VCaP (cell line): ENCODE measurements at regions not wholly inside any gene's neighbourhood (a gene's known extent, or its start where the extent isn't known, plus 50 kb on each side); places are given as distances from the start of the nearest gene placed in this dataset.

Experiments
- H3K27ac ChIP-seq: fragments of 450-650 bp; 2 replicates; pipeline ENCODE4 v1.5.1; 2017
- CTCF ChIP-seq: fragments of 450-650 bp; conservative IDR thresholded peaks from 2 replicates; pipeline ENCODE4 v1.5.1; 2017; ENCODE audit warnings: mild to moderate bottlenecking, moderate library complexity

GRCh38 chr9:81416476-81417298 is 272.7 kb downstream of the TLE1 start:
- TF ChIP-seq CTCF = no peak

DNA sequence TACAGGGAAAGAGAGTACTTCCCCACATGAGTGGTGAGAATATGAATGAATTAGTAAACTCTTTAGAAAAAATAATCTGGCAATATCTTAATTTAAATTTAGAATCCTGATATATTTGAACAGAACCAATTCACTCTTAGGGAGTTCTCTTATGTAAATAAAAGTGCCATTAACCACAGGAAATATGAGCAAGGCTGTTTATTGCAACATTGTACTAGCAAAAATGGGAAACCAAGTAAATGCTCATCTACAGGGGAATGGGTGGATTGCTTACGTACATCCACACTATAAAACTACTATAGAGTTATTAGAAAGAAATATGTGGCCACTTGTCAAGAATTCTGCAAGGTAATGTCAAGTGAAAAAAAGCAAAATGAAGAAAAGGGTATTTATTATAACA is 274.5 kb downstream of the TLE1 start:
- no peak overlapping the region for H3K27ac ChIP-seq
- no peak for TF ChIP-seq CTCF

More at GRCh38 chr9:81416476-81417298, 272.7 kb downstream of the TLE1 start:
- H3K27ac ChIP-seq = no peak overlapping the region

- no peak for TF ChIP-seq CTCF
- H3K27ac ChIP-seq = no peak overlapping the region
Observed at GRCh38 chr9:81411961-81412360, 277.4 kb downstream of the TLE1 start.

- no peak overlapping the region for H3K27ac ChIP-seq
- no peak for TF ChIP-seq CTCF
Observed at GRCh38 chr9:81410201-81410600, 279.1 kb downstream of the TLE1 start.

GRCh38 chr9:81408951-81409350 is 280.4 kb downstream of the TLE1 start:
- H3K27ac ChIP-seq = no peak overlapping the region
- no peak for TF ChIP-seq CTCF

DNA sequence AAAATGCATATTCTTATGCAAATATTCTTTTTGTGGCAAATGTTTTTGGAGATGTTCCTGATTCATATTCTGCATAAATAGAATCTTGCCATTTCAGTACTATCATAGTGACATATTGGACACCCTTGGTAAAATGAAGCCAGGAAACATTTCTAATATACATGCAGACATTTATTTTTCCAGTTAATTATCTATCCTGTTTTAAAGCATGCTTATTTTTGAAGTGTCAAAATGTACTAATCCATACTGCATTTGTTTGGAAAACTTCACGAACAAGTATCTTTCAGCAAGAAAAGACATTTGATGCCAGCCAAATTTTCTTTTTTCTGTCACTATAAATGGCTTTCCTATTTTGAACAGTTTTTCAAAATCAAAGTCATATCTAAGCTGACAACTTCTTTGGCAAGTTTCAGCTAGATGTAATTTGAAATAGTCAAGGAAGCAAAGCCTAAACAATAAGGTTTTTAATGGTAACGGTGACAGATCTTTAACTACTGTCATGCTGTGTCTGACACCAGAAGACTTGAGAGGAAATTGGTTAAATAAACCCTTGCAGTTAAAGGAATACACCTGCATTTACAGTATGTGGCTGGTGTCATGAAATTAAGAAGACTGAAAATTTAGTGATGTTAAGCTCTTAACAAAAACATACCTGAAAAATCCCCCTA is 284.3 kb downstream of the TLE1 start:
- H3K27ac ChIP-seq = no peak overlapping the region
- TF ChIP-seq CTCF = no peak

DNA sequence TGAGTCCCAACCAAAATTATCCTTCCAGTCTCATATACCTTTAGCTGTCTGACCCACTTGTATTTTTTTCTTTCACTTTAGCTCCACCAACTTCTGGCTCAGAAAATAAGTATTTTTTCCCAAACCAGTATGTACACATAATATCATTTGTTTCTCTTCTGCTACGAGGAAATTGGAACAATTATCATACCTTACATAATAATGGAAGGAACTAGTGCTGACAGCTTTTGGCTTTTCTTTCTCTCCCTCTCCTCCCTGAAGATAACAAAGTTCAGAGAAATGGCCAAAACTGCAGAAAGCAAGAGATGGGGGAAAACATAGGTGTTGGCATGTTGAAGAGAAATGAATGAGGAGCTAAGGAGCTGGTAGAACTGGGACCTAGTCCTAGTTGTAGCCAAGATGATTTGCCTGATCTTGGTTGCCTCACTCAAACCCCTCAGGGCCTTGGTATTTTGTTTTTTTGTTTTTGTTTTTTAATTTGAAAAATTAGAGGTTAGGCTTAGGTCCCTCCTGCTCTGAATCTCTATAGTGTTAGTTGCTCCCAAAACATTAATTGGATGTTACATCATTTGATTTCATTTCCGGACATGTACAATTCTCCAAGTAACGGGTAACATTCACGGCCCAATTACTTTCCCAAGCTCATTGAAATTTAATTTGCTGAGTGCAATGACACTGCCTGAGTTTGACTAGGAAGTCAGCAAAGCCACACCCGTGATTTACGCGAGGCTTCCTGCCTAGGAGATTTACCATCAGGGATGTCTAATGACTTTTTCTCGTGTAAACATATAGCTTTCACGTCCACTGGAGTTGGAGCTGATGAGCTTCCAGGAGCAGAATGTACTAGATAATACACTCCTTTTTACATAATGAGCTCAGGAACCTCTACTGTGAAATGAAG is 291.6 kb downstream of the TLE1 start:
- peak overlapping the region; percentile 85; the same call in 1 of the 2 replicates for H3K27ac ChIP-seq
- no peak for TF ChIP-seq CTCF
